Heart right ventricle (tissue), 16 donors: ENCODE measurements at regions not wholly inside any gene's neighbourhood (a gene's known extent, or its start where the extent isn't known, plus 50 kb on each side); places are given as distances from the start of the nearest gene placed in this dataset.
"Not testable (repeated sequence)": the region's sequence is repeated elsewhere in the genome, so short reads cannot be mapped to it uniquely, and the experiment has no call there.

Source experiments
- ATAC-seq, 8 donors: fragments of 200-7000 bp; cut with Tn5 transposase; one replicate each; pipeline ENCODE4 v1.9.1; 2020; ENCODE audit warnings: mild to moderate bottlenecking in 8 of 8, moderate library complexity in 8 of 8, moderate number of reproducible peaks in 1 of 8
- DNase-seq, 2 donors: peaks; one replicate each; pipeline ENCODE4 v3.0.0-alpha.2; 2020
- H3K27ac ChIP-seq, 10 donors: fragments of 200-600 bp; sonication (generic) in 2 of 10; one replicate each; pipeline versions ENCODE4 v1.5.0 to v1.8.0; 2020 to 2022; ENCODE audit warnings: mild to moderate bottlenecking in 3 of 10
- H3K27me3 ChIP-seq, 7 donors: fragments of 200-600 bp; one replicate each; pipeline ENCODE4 v1.8.0; 2021 to 2022; ENCODE audit warnings: mild to moderate bottlenecking in 2 of 7
- H3K36me3 ChIP-seq, 9 donors: fragments of 200-600 bp; sonication (generic) in 1 of 9; one replicate each; pipeline versions ENCODE4 v1.5.0 to v1.8.0; 2020 to 2022; ENCODE audit warnings: mild to moderate bottlenecking in 2 of 9
- H3K4me1 ChIP-seq, 9 donors: fragments of 200-600 bp; sonication (generic) in 1 of 9; one replicate each; pipeline versions ENCODE4 v1.5.0 to v1.8.0; 2020 to 2022; ENCODE audit warnings: mild to moderate bottlenecking in 4 of 9
- H3K4me3 ChIP-seq, 10 donors: fragments of 200-600 bp; sonication (generic) in 2 of 10; one replicate each; pipeline versions ENCODE4 v1.5.0 to v1.8.0; 2020 to 2022; ENCODE audit warnings: mild to moderate bottlenecking in 7 of 10, moderate library complexity in 2 of 10
- H3K9me3 ChIP-seq, 11 donors: fragments of 200-600 bp in 10 of 11; sonication (generic) in 2 of 11; one replicate each; pipeline versions ENCODE4 v1.5.0 to v1.8.0; 2013 to 2022; ENCODE audit warnings: mild to moderate bottlenecking in 2 of 11, control low read depth in 1 of 11, moderate library complexity in 1 of 11
- WGBS, 2 donors: extraction: QIAGEN DNeasy Blood & Tissue Kit; methylation state at CpG; one replicate each; pipeline ENCODE4 v1.1.7; 2013; ENCODE audit warnings: inconsistent platforms in 1 of 2; 5-methylcytosine and 5-hydroxymethylcytosine counted together
- intact Hi-C, 10 donors: fragments of 100-400 bp; cut with DNase I; formaldehyde crosslinking; loops; one replicate each; pipeline versions ENCODE4 v1.11.1 to v1.14.2; 2022
- TF ChIP-seq, protein P1 (sequence below), 9 donors: fragments of 200-600 bp; sonication (generic) in 2 of 9; IDR thresholded peaks; one replicate each; pipeline versions ENCODE4 v1.5.0 to v1.8.0; 2021 to 2022; ENCODE audit warnings: antibody characterized with exemption in 9 of 9, mild to moderate bottlenecking in 5 of 9, moderate library complexity in 1 of 9
- donor health status: Arrhythmogenic right ventricular cardiomyopathy.
- donor health status: ischemic (EF 13 %, LVEDD 7.1; RV severe dilation, severe dysfunction).
- donor health status: healthy with polysubstance abuse.
- donor health status: DM: no; HTN: yes; CAD: no.
- donor health status: DM: no; HTN: no; CAD: no.
- donor health status: ischemic (EF 25% LVEDD 6.9; RV normal size, moderate dysfunction).
- donor health status: ischemic (EF 25% LVEDD 5.7; RV mildly dilated, moderate dysfunction).
- donor health status: healthy.
- donor health status: DM: yes; HTN: yes; CAD: no.
- donor health status: Ischemic cardiomyopathy.
- donor health status: ischemic (EF 35%, LVEDD 5.7; RV mildly dilated, moderate dysfunction).
- donor health status: nonischemic (EF 11% LVEDD 7.7; RV severe dilation, severe dysfunction).
- donor health status: DM: yes; HTN: yes; CAD: no.
- donor health status: PGD.
- donor health status: ischemic (EF 29% LVEDD 5.4; RV normal size, mild dysfunction).
- donor health status: nonischemic (EF 23%, LVEDD 6.1; RV moderate dilation, normal function).

GRCh38 chr12:24625103-24625502 lies 323.8 kb downstream of the BCAT1 start:
- no peak for DNase-seq
- Histone ChIP-seq H3K36me3 (no peaks in the 10 kb centered on the region), H3K4me3 (no peak overlapping the region), H3K27me3 (no peaks in the 10 kb centered on the region), H3K4me1 (no peaks in the 10 kb centered on the region), H3K27ac (no peak overlapping the region), H3K9me3 (peaks cover 0 to 24% (median 6%) of the 10 kb centered on the region in 11 donors)
- intact Hi-C loops, result no loop called here
- ATAC-seq, result no peak
- 83 to 84% methylated on average over 2 of the region's 2 CpGs for WGBS, 2 donors
- TF ChIP-seq, protein P1, sequence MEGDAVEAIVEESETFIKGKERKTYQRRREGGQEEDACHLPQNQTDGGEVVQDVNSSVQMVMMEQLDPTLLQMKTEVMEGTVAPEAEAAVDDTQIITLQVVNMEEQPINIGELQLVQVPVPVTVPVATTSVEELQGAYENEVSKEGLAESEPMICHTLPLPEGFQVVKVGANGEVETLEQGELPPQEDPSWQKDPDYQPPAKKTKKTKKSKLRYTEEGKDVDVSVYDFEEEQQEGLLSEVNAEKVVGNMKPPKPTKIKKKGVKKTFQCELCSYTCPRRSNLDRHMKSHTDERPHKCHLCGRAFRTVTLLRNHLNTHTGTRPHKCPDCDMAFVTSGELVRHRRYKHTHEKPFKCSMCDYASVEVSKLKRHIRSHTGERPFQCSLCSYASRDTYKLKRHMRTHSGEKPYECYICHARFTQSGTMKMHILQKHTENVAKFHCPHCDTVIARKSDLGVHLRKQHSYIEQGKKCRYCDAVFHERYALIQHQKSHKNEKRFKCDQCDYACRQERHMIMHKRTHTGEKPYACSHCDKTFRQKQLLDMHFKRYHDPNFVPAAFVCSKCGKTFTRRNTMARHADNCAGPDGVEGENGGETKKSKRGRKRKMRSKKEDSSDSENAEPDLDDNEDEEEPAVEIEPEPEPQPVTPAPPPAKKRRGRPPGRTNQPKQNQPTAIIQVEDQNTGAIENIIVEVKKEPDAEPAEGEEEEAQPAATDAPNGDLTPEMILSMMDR (IDR thresholded peaks at IDR 0.05), result no peak

DNA sequence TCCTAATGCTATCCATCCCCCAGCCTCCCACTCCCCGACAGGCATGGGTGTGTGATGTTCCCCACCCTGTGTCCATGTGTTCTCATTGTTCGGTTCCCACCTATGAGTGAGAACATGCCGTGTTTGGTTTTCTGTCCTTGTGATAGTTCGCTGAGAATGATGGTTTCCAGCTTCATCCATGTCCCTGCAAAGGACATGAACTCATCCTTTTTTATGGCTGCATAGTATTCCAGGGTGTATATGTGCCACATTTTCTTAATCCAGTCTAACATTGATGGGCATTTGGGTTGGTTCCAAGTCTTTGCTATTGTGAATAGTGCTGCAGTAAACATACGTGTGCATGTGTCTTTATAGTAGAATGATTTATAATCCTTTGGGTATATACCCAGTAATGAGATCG lies 328.9 kb downstream of the BCAT1 start:
- H3K4me1 ChIP-seq, H3K36me3 ChIP-seq, DNase-seq, H3K4me3 ChIP-seq, intact Hi-C loops, ATAC-seq, H3K27me3 ChIP-seq, H3K27ac ChIP-seq: not testable (repeated sequence)
- WGBS, 2 donors, result 93 to 95% methylated on average over 6 of the region's 6 CpGs
- peaks cover 0 to 16% (median 0%) of the 10 kb centered on the region in 11 donors for H3K9me3 ChIP-seq

DNA sequence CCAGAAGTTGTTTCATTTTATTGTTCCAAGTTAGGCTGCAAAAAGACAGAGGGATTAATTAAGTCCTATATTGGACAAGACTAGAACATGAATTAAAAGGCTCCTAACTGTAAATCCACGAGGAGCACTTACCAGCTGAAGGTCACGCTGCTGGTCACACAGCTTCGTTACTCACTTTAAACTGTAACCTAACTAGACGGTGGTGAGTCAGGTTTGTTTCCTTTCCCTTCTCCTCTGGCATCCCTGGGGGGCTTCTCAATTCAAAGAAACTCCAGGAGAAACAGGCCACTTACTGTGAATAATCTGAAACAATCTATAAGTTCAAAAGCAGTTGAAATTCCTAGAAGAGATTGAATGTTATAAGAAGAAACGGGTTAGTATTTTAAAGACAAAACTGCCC lies 331.4 kb downstream of the BCAT1 start:
- ATAC-seq, result no peak
- Histone ChIP-seq H3K4me1 (no peaks in the 10 kb centered on the region), H3K36me3 (no peaks in the 10 kb centered on the region), H3K27me3 (no peaks in the 10 kb centered on the region), H3K9me3 (peaks cover 0 to 22% (median 2%) of the 10 kb centered on the region in 11 donors), H3K27ac (no peak overlapping the region), H3K4me3 (no peak overlapping the region)
- intact Hi-C loops, result no loop called here
- WGBS, 2 donors, result 53 to 61% methylated on average over 5 of the region's 5 CpGs
- TF ChIP-seq, protein P1 (IDR thresholded peaks at IDR 0.05), result no peak
- no peak for DNase-seq

- Histone ChIP-seq H3K27me3 (no peaks in the 10 kb centered on the region), H3K36me3 (no peaks in the 10 kb centered on the region), H3K4me3 (no peak overlapping the region), H3K9me3 (peaks cover 0 to 20% (median 4%) of the 10 kb centered on the region in 11 donors), H3K4me1 (no peaks in the 10 kb centered on the region), H3K27ac (no peak overlapping the region)
- ATAC-seq, result no peak
- intact Hi-C loops, result no loop called here
- DNase-seq, result no peak
- TF ChIP-seq, protein P1 (IDR thresholded peaks at IDR 0.05), result no peak
- 56 to 57% methylated on average over 3 of the region's 3 CpGs for WGBS, 2 donors
Observed at GRCh38 chr12:24615967-24616411, 332.9 kb downstream of the BCAT1 start.

DNA sequence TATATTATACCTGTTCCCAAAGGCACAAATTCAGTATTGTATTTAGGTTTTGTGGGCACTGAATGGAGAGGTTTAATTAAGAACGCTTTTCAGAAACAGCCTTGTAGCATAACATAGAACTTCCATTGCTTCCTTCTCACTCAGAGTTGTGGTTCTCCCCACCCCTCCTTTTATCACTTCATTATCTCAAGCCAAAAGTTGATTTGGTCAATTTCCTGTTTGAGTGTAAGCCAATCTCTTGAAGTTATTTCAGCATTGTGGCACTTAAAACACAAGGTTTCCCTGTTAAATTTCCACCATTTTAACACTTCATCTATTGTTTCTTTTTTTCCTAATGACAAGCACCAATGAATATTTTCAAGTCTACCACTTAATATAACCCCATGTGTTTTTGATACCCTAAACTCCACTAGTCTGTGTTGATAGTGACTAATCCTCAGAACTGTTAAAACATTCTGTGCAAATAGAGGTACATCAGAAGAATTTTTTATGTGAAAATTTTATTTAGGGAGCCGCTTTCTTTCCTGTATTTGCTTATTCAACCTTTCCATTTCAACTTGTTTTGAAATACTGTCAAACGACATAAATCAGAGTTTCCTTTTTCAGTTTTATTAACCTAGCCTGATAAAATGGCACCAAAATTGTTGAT lies 340.1 kb downstream of the BCAT1 start:
- TF ChIP-seq, protein P1 (IDR thresholded peaks at IDR 0.05), result no peak
- WGBS, 2 donors, result 57 to 70% methylated on average over 3 of the region's 3 CpGs
- Histone ChIP-seq H3K4me3 (no peak overlapping the region), H3K27ac (no peak overlapping the region), H3K9me3 (peaks cover 0 to 16% (median 0%) of the 10 kb centered on the region in 11 donors), H3K4me1 (no peaks in the 10 kb centered on the region), H3K27me3 (no peaks in the 10 kb centered on the region), H3K36me3 (no peaks in the 10 kb centered on the region)
- intact Hi-C loops, result no loop called here
- no peak for DNase-seq
- no peak for ATAC-seq
